C4-2B (cell line): ENCODE measurements at regions not wholly inside any gene's neighbourhood (a gene's known extent, or its start where the extent isn't known, plus 50 kb on each side); places are given as distances from the start of the nearest gene placed in this dataset.

ENCODE experiments used
- CTCF ChIP-seq: fragments of 450-650 bp; conservative IDR thresholded peaks from 2 replicates; pipeline ENCODE4 v1.5.1; 2017; ENCODE audit warnings: mild to moderate bottlenecking
- ZFX ChIP-seq: fragments of 450-650 bp; IDR thresholded peaks from 2 replicates; pipeline ENCODE4 v1.6.1; 2017

GRCh38 chr11:105236664-105237063 is 97.1 kb upstream of the CARD18 start:
- TF ChIP-seq CTCF (no peak), ZFX (no peak)
